Kidney glomerular epithelial cell (primary cell): ENCODE measurements at regions not wholly inside any gene's neighbourhood (a gene's known extent, or its start where the extent isn't known, plus 50 kb on each side); places are given as distances from the start of the nearest gene placed in this dataset.
A peak's percentile ranks its signal among the peaks of the same experiment; 100 is the strongest.

ENCODE experiments used
- DNase-seq: peaks from one replicate; lab custom pipeline; 2025; lab: John Stamatoyannopoulos, UW

- DNase-seq = no peak
Observed at GRCh38 chr3:152516216-152516615, 247.5 kb downstream of the MBNL1 start.

- no peak for DNase-seq
Observed at GRCh38 chr3:152517502-152517901, 248.8 kb downstream of the MBNL1 start.

GRCh38 chr3:152518346-152518745, 249.6 kb downstream of the MBNL1 start:
- DNase-seq = no peak

- DNase-seq = no peak
Observed at GRCh38 chr3:152519376-152519775, 250.6 kb downstream of the MBNL1 start.

GRCh38 chr3:152522036-152522435, 253.3 kb downstream of the MBNL1 start:
- no peak for DNase-seq

GRCh38 chr3:152524198-152525140, 255.7 kb downstream of the MBNL1 start:
- DNase-seq = peak; percentile 30

- DNase-seq = no peak
Observed at GRCh38 chr3:152531717-152532116, 263.0 kb downstream of the MBNL1 start.

GRCh38 chr3:152538518-152538917, 269.8 kb downstream of the MBNL1 start:
- no peak for DNase-seq

- DNase-seq = no peak
Observed at GRCh38 chr3:152539191-152539764, 270.5 kb downstream of the MBNL1 start.

GRCh38 chr3:152540120-152540519, 271.4 kb downstream of the MBNL1 start:
- DNase-seq = no peak

GRCh38 chr3:152547153-152547552, 278.4 kb downstream of the MBNL1 start:
- DNase-seq = no peak

- DNase-seq = no peak
Observed at GRCh38 chr3:152549263-152549662, 280.5 kb downstream of the MBNL1 start.

- no peak for DNase-seq
Observed at GRCh38 chr3:152550284-152550683, 281.6 kb downstream of the MBNL1 start.

GRCh38 chr3:152554980-152555379, 280.0 kb upstream of the P2RY1 start:
- no peak for DNase-seq

- no peak for DNase-seq
Observed at GRCh38 chr3:152555666-152556291, 279.2 kb upstream of the P2RY1 start.

GRCh38 chr3:152556731-152557254, 278.1 kb upstream of the P2RY1 start:
- DNase-seq = no peak

GRCh38 chr3:152557302-152557999, 277.5 kb upstream of the P2RY1 start:
- DNase-seq = no peak

- no peak for DNase-seq
Observed at GRCh38 chr3:152558386-152558785, 276.5 kb upstream of the P2RY1 start.

GRCh38 chr3:152559246-152559645, 275.7 kb upstream of the P2RY1 start:
- DNase-seq = no peak

- DNase-seq = no peak
Observed at GRCh38 chr3:152564459-152564858, 270.5 kb upstream of the P2RY1 start.

GRCh38 chr3:152574461-152575079, 260.4 kb upstream of the P2RY1 start:
- DNase-seq = peak; percentile 66

- DNase-seq = no peak
Observed at GRCh38 chr3:152578769-152579168, 256.2 kb upstream of the P2RY1 start.
